ELF-1 (cell line): ENCODE measurements at regions not wholly inside any gene's neighbourhood (a gene's known extent, or its start where the extent isn't known, plus 50 kb on each side); places are given as distances from the start of the nearest gene placed in this dataset.
A peak's percentile ranks its signal among the peaks of the same experiment; 100 is the strongest.

ENCODE experiments used
- DNase-seq: peaks from one replicate; pipeline ENCODE4 v3.0.0-alpha.2; 2016; ENCODE audit warnings: low read depth, low spot score

GRCh38 chr9:3161912-3162311 is 318.0 kb upstream of the PUM3 start:
- DNase-seq, result no peak

GRCh38 chr9:3157011-3157410 is 313.1 kb upstream of the PUM3 start:
- DNase-seq, result no peak

GRCh38 chr9:3151672-3152576 is 308.0 kb upstream of the PUM3 start:
- DNase-seq, result no peak

- DNase-seq, result no peak
These were observed 306.2 kb upstream of the PUM3 start for GRCh38 chr9:3150074-3150473.

GRCh38 chr9:3138231-3139229 is 294.6 kb upstream of the PUM3 start:
- DNase-seq, result no peak

- DNase-seq, result no peak
These were observed 293.4 kb upstream of the PUM3 start for GRCh38 chr9:3137347-3137695.

GRCh38 chr9:3136686-3137346 is 292.9 kb upstream of the PUM3 start:
- DNase-seq, result no peak

GRCh38 chr9:3136230-3136629 is 292.3 kb upstream of the PUM3 start:
- DNase-seq, result no peak

GRCh38 chr9:3127564-3127963 is 283.7 kb upstream of the PUM3 start:
- DNase-seq, result no peak

- no peak for DNase-seq
These were observed 281.9 kb upstream of the PUM3 start for GRCh38 chr9:3125602-3126405.

- DNase-seq, result no peak
These were observed 280.1 kb upstream of the PUM3 start for GRCh38 chr9:3124001-3124400.

- DNase-seq, result no peak
These were observed 274.2 kb upstream of the PUM3 start for GRCh38 chr9:3118081-3118480.

GRCh38 chr9:3099646-3100045 is 255.8 kb upstream of the PUM3 start:
- DNase-seq, result no peak

- peak; percentile 68 for DNase-seq
These were observed 244.3 kb upstream of the PUM3 start for GRCh38 chr9:3088219-3088618.

GRCh38 chr9:3087697-3088096 is 243.8 kb upstream of the PUM3 start:
- no peak for DNase-seq

GRCh38 chr9:3080951-3081350 is 237.1 kb upstream of the PUM3 start:
- no peak for DNase-seq

GRCh38 chr9:3074247-3074646 is 230.4 kb upstream of the PUM3 start:
- DNase-seq, result no peak

- no peak for DNase-seq
These were observed 222.7 kb upstream of the PUM3 start for GRCh38 chr9:3066591-3066990.

- DNase-seq, result no peak
These were observed 216.0 kb upstream of the PUM3 start for GRCh38 chr9:3059781-3060468.

GRCh38 chr9:3058409-3058808 is 214.5 kb upstream of the PUM3 start:
- DNase-seq, result no peak
